Heart right ventricle (tissue), 16 donors: ENCODE measurements at regions not wholly inside any gene's neighbourhood (a gene's known extent, or its start where the extent isn't known, plus 50 kb on each side); places are given as distances from the start of the nearest gene placed in this dataset.

Experiments used
- ATAC-seq, 8 donors: fragments of 200-7000 bp; cut with Tn5 transposase; one replicate each; pipeline ENCODE4 v1.9.1; 2020; ENCODE audit warnings: mild to moderate bottlenecking in 8 of 8, moderate library complexity in 8 of 8, moderate number of reproducible peaks in 1 of 8
- DNase-seq, 2 donors: peaks; one replicate each; pipeline ENCODE4 v3.0.0-alpha.2; 2020
- H3K27ac ChIP-seq, 10 donors: fragments of 200-600 bp; sonication (generic) in 2 of 10; one replicate each; pipeline versions ENCODE4 v1.5.0 to v1.8.0; 2020 to 2022; ENCODE audit warnings: mild to moderate bottlenecking in 3 of 10
- H3K27me3 ChIP-seq, 7 donors: fragments of 200-600 bp; one replicate each; pipeline ENCODE4 v1.8.0; 2021 to 2022; ENCODE audit warnings: mild to moderate bottlenecking in 2 of 7
- H3K36me3 ChIP-seq, 9 donors: fragments of 200-600 bp; sonication (generic) in 1 of 9; one replicate each; pipeline versions ENCODE4 v1.5.0 to v1.8.0; 2020 to 2022; ENCODE audit warnings: mild to moderate bottlenecking in 2 of 9
- H3K4me1 ChIP-seq, 9 donors: fragments of 200-600 bp; sonication (generic) in 1 of 9; one replicate each; pipeline versions ENCODE4 v1.5.0 to v1.8.0; 2020 to 2022; ENCODE audit warnings: mild to moderate bottlenecking in 4 of 9
- H3K4me3 ChIP-seq, 10 donors: fragments of 200-600 bp; sonication (generic) in 2 of 10; one replicate each; pipeline versions ENCODE4 v1.5.0 to v1.8.0; 2020 to 2022; ENCODE audit warnings: mild to moderate bottlenecking in 7 of 10, moderate library complexity in 2 of 10
- H3K9me3 ChIP-seq, 11 donors: fragments of 200-600 bp in 10 of 11; sonication (generic) in 2 of 11; one replicate each; pipeline versions ENCODE4 v1.5.0 to v1.8.0; 2013 to 2022; ENCODE audit warnings: mild to moderate bottlenecking in 2 of 11, control low read depth in 1 of 11, moderate library complexity in 1 of 11
- CTCF ChIP-seq, 9 donors: fragments of 200-600 bp; sonication (generic) in 2 of 9; IDR thresholded peaks; one replicate each; pipeline versions ENCODE4 v1.5.0 to v1.8.0; 2021 to 2022; ENCODE audit warnings: antibody characterized with exemption in 9 of 9, mild to moderate bottlenecking in 5 of 9, moderate library complexity in 1 of 9
- WGBS, 2 donors: extraction: QIAGEN DNeasy Blood & Tissue Kit; methylation state at CpG; one replicate each; pipeline ENCODE4 v1.1.7; 2013; ENCODE audit warnings: inconsistent platforms in 1 of 2; 5-methylcytosine and 5-hydroxymethylcytosine counted together
- intact Hi-C, 10 donors: fragments of 100-400 bp; cut with DNase I; formaldehyde crosslinking; loops; one replicate each; pipeline versions ENCODE4 v1.11.1 to v1.14.2; 2022
- donor health status: Arrhythmogenic right ventricular cardiomyopathy.
- donor health status: ischemic (EF 13 %, LVEDD 7.1; RV severe dilation, severe dysfunction).
- donor health status: healthy with polysubstance abuse.
- donor health status: DM: no; HTN: yes; CAD: no.
- donor health status: DM: no; HTN: no; CAD: no.
- donor health status: ischemic (EF 25% LVEDD 6.9; RV normal size, moderate dysfunction).
- donor health status: ischemic (EF 25% LVEDD 5.7; RV mildly dilated, moderate dysfunction).
- donor health status: healthy.
- donor health status: DM: yes; HTN: yes; CAD: no.
- donor health status: Ischemic cardiomyopathy.
- donor health status: ischemic (EF 35%, LVEDD 5.7; RV mildly dilated, moderate dysfunction).
- donor health status: nonischemic (EF 11% LVEDD 7.7; RV severe dilation, severe dysfunction).
- donor health status: DM: yes; HTN: yes; CAD: no.
- donor health status: PGD.
- donor health status: ischemic (EF 29% LVEDD 5.4; RV normal size, mild dysfunction).
- donor health status: nonischemic (EF 23%, LVEDD 6.1; RV moderate dilation, normal function).

- Histone ChIP-seq H3K4me3 (no peak overlapping the region), H3K36me3 (no peaks in the 10 kb centered on the region), H3K9me3 (peaks cover 0 to 3% (median 0%) of the 10 kb centered on the region in 11 donors), H3K27me3 (peaks cover 0 to 33% (median 3%) of the 10 kb centered on the region in 7 donors), H3K4me1 (peaks cover 0 to 5% (median 0%) of the 10 kb centered on the region in 9 donors), H3K27ac (no peak overlapping the region)
- DNase-seq = no peak
- 64 to 66% methylated on average over 6 of the region's 6 CpGs for WGBS, 2 donors
- TF ChIP-seq CTCF (IDR thresholded peaks at IDR 0.05) = no peak
- no peak for ATAC-seq
- intact Hi-C loops = loop anchor here in 6 of 10 donors (5.0 to 10.0 kb wide), 4 partner anchors 107 to 597 kb away; no protein-coding TSS in a partner anchor
These were observed 57.0 kb upstream of the GPR158 start for GRCh38 chr10:25117757-25118156.

GRCh38 chr10:25120188-25120587, 54.6 kb upstream of the GPR158 start:
- Histone ChIP-seq H3K4me1 (no peaks in the 10 kb centered on the region), H3K4me3 (no peak overlapping the region), H3K27ac (no peak overlapping the region), H3K9me3 (peaks cover 0 to 3% (median 0%) of the 10 kb centered on the region in 11 donors), H3K36me3 (no peaks in the 10 kb centered on the region), H3K27me3 (peaks cover 0 to 26% (median 3%) of the 10 kb centered on the region in 7 donors)
- 95 to 97% methylated on average over 3 of the region's 3 CpGs for WGBS, 2 donors
- no peak for TF ChIP-seq CTCF (IDR thresholded peaks at IDR 0.05)
- no peak for DNase-seq
- ATAC-seq = no peak
- intact Hi-C loops = no loop called here
